ENCODE measurements at regions not wholly inside any gene's neighbourhood (a gene's known extent, or its start where the extent isn't known, plus 50 kb on each side); places are given as distances from the start of the nearest gene placed in this dataset.

- Histone ChIP-seq H3K27me3 (replicated peaks; ENCODE audit: control insufficient read depth, insufficient read depth, low read length, poor library complexity, severe bottlenecking) (no peaks in the 10 kb centered on the region), H3K9me3 (ENCODE audit: control insufficient read depth, low read length) (no peaks in the 10 kb centered on the region), H3K36me3 (ENCODE audit: control insufficient read depth, insufficient read depth, low read length) (no peaks in the 10 kb centered on the region), H3K4me3 (ENCODE audit: insufficient read depth, low read depth, low read length, poor library complexity, severe bottlenecking) (no peak overlapping the region), H3K27ac (ENCODE audit: insufficient read depth, low read length, poor library complexity, severe bottlenecking) (no peak overlapping the region), H3K4me1 (ENCODE audit: control insufficient read depth, insufficient read depth, low read length, poor library complexity, severe bottlenecking) (no peaks in the 10 kb centered on the region)
- no peak for DNase-seq
Measured at GRCh38 chr5:89349246-89349980, 466.4 kb upstream of the MEF2C start.

DNA sequence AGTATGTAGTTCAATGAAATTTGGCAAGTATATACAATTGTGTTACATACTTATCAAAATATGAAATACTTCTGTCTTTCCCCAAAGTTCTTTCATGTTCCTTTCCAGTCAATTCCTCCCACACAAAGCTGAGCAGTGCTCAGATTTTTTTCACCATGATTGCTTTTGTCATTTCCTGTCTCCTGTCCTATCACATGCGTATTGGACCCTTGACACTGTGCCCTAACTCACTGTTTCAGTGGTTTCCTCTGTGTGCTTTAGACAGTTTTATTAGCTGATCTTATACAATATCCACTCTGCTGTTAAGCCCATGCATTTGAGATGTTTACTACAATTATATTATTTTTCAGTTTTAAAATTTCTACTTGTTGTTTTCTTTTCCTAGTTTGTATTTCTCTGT is 463.6 kb upstream of the MEF2C start:
- H3K4me1 ChIP-seq (ENCODE audit: control insufficient read depth, insufficient read depth, low read length, poor library complexity, severe bottlenecking), result no peaks in the 10 kb centered on the region
- H3K27ac ChIP-seq (ENCODE audit: insufficient read depth, low read length, poor library complexity, severe bottlenecking), result no peak overlapping the region
- H3K36me3 ChIP-seq (ENCODE audit: control insufficient read depth, insufficient read depth, low read length), result no peaks in the 10 kb centered on the region
- H3K4me3 ChIP-seq (ENCODE audit: insufficient read depth, low read depth, low read length, poor library complexity, severe bottlenecking), result no peak overlapping the region
- DNase-seq, result no peak
- H3K9me3 ChIP-seq (ENCODE audit: control insufficient read depth, low read length), result no peaks in the 10 kb centered on the region
- H3K27me3 ChIP-seq (replicated peaks; ENCODE audit: control insufficient read depth, insufficient read depth, low read length, poor library complexity, severe bottlenecking), result no peaks in the 10 kb centered on the region

GRCh38 chr5:89343666-89344065 is 460.7 kb upstream of the MEF2C start:
- Histone ChIP-seq H3K27me3 (replicated peaks; ENCODE audit: control insufficient read depth, insufficient read depth, low read length, poor library complexity, severe bottlenecking) (no peaks in the 10 kb centered on the region), H3K27ac (ENCODE audit: insufficient read depth, low read length, poor library complexity, severe bottlenecking) (no peak overlapping the region), H3K4me1 (ENCODE audit: control insufficient read depth, insufficient read depth, low read length, poor library complexity, severe bottlenecking) (no peaks in the 10 kb centered on the region), H3K9me3 (ENCODE audit: control insufficient read depth, low read length) (no peaks in the 10 kb centered on the region), H3K4me3 (ENCODE audit: insufficient read depth, low read depth, low read length, poor library complexity, severe bottlenecking) (no peak overlapping the region), H3K36me3 (ENCODE audit: control insufficient read depth, insufficient read depth, low read length) (no peaks in the 10 kb centered on the region)
- no peak for DNase-seq

- Histone ChIP-seq H3K4me1 (ENCODE audit: control insufficient read depth, insufficient read depth, low read length, poor library complexity, severe bottlenecking) (no peaks in the 10 kb centered on the region), H3K27ac (ENCODE audit: insufficient read depth, low read length, poor library complexity, severe bottlenecking) (no peak overlapping the region), H3K4me3 (ENCODE audit: insufficient read depth, low read depth, low read length, poor library complexity, severe bottlenecking) (no peak overlapping the region), H3K9me3 (ENCODE audit: control insufficient read depth, low read length) (no peaks in the 10 kb centered on the region), H3K36me3 (ENCODE audit: control insufficient read depth, insufficient read depth, low read length) (no peaks in the 10 kb centered on the region), H3K27me3 (replicated peaks; ENCODE audit: control insufficient read depth, insufficient read depth, low read length, poor library complexity, severe bottlenecking) (no peaks in the 10 kb centered on the region)
- DNase-seq, result no peak
Measured at GRCh38 chr5:89342106-89342876, 459.3 kb upstream of the MEF2C start.

GRCh38 chr5:89338935-89339334 is 456.0 kb upstream of the MEF2C start:
- H3K9me3 ChIP-seq (ENCODE audit: control insufficient read depth, low read length), result no peaks in the 10 kb centered on the region
- no peak for DNase-seq
- no peak overlapping the region for H3K27ac ChIP-seq (ENCODE audit: insufficient read depth, low read length, poor library complexity, severe bottlenecking)
- no peaks in the 10 kb centered on the region for H3K27me3 ChIP-seq (replicated peaks; ENCODE audit: control insufficient read depth, insufficient read depth, low read length, poor library complexity, severe bottlenecking)
- H3K36me3 ChIP-seq (ENCODE audit: control insufficient read depth, insufficient read depth, low read length), result no peaks in the 10 kb centered on the region
- no peak overlapping the region for H3K4me3 ChIP-seq (ENCODE audit: insufficient read depth, low read depth, low read length, poor library complexity, severe bottlenecking)
- H3K4me1 ChIP-seq (ENCODE audit: control insufficient read depth, insufficient read depth, low read length, poor library complexity, severe bottlenecking), result no peaks in the 10 kb centered on the region

- no peaks in the 10 kb centered on the region for H3K9me3 ChIP-seq (ENCODE audit: control insufficient read depth, low read length)
- DNase-seq, result no peak
- H3K36me3 ChIP-seq (ENCODE audit: control insufficient read depth, insufficient read depth, low read length), result no peaks in the 10 kb centered on the region
- H3K27me3 ChIP-seq (replicated peaks; ENCODE audit: control insufficient read depth, insufficient read depth, low read length, poor library complexity, severe bottlenecking), result no peaks in the 10 kb centered on the region
- H3K4me3 ChIP-seq (ENCODE audit: insufficient read depth, low read depth, low read length, poor library complexity, severe bottlenecking), result no peak overlapping the region
- no peaks in the 10 kb centered on the region for H3K4me1 ChIP-seq (ENCODE audit: control insufficient read depth, insufficient read depth, low read length, poor library complexity, severe bottlenecking)
- H3K27ac ChIP-seq (ENCODE audit: insufficient read depth, low read length, poor library complexity, severe bottlenecking), result no peak overlapping the region
Measured at GRCh38 chr5:89336111-89336510, 453.1 kb upstream of the MEF2C start.

DNA sequence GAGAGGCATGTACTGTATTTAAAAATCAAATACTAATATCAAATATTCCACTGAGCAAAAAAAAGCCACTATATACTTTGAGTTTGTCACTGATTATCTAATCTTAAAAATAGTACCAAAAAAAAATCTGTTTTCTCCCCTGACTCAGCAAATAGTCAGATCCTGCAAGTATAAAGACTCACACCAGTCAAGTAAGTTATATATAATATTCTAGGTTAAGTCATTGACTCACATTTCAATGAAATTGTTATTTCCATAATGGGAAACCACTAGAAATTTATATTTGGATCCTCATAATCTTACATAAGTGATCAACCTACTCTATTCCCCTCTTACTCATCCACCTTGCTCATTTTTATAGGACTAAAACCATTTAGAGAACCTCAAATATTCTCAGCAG is 447.2 kb upstream of the MEF2C start:
- Histone ChIP-seq H3K36me3 (ENCODE audit: control insufficient read depth, insufficient read depth, low read length) (no peaks in the 10 kb centered on the region), H3K27ac (ENCODE audit: insufficient read depth, low read length, poor library complexity, severe bottlenecking) (no peak overlapping the region), H3K9me3 (ENCODE audit: control insufficient read depth, low read length) (no peaks in the 10 kb centered on the region), H3K27me3 (replicated peaks; ENCODE audit: control insufficient read depth, insufficient read depth, low read length, poor library complexity, severe bottlenecking) (no peaks in the 10 kb centered on the region), H3K4me1 (ENCODE audit: control insufficient read depth, insufficient read depth, low read length, poor library complexity, severe bottlenecking) (no peaks in the 10 kb centered on the region), H3K4me3 (ENCODE audit: insufficient read depth, low read depth, low read length, poor library complexity, severe bottlenecking) (no peak overlapping the region)
- no peak for DNase-seq

DNA sequence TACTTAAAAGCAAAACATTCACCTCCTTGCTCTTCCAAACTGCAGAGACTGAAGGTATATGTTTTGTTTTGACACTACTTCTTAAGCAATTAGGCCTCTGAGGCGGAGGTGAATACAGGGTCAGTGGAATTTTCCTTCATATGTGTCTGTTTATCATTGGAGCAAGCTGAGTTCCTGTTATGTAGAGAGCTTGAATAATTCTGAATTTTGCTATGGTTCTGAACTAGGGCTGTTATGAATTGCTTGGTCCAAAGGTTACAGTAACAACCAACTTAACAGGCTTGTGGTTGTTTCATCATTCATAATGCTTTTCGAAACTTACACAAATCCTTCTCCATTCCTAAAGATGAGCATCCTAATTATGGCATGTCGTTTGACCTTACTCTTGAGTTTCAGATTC is 444.6 kb upstream of the MEF2C start:
- no peaks in the 10 kb centered on the region for H3K9me3 ChIP-seq (ENCODE audit: control insufficient read depth, low read length)
- no peak for DNase-seq
- H3K4me3 ChIP-seq (ENCODE audit: insufficient read depth, low read depth, low read length, poor library complexity, severe bottlenecking), result no peak overlapping the region
- no peaks in the 10 kb centered on the region for H3K36me3 ChIP-seq (ENCODE audit: control insufficient read depth, insufficient read depth, low read length)
- no peak overlapping the region for H3K27ac ChIP-seq (ENCODE audit: insufficient read depth, low read length, poor library complexity, severe bottlenecking)
- H3K4me1 ChIP-seq (ENCODE audit: control insufficient read depth, insufficient read depth, low read length, poor library complexity, severe bottlenecking), result no peaks in the 10 kb centered on the region
- H3K27me3 ChIP-seq (replicated peaks; ENCODE audit: control insufficient read depth, insufficient read depth, low read length, poor library complexity, severe bottlenecking), result no peaks in the 10 kb centered on the region

- DNase-seq, result no peak
- H3K4me1 ChIP-seq (ENCODE audit: control insufficient read depth, insufficient read depth, low read length, poor library complexity, severe bottlenecking), result no peaks in the 10 kb centered on the region
- no peak overlapping the region for H3K27ac ChIP-seq (ENCODE audit: insufficient read depth, low read length, poor library complexity, severe bottlenecking)
- no peaks in the 10 kb centered on the region for H3K9me3 ChIP-seq (ENCODE audit: control insufficient read depth, low read length)
- H3K36me3 ChIP-seq (ENCODE audit: control insufficient read depth, insufficient read depth, low read length), result no peaks in the 10 kb centered on the region
- H3K4me3 ChIP-seq (ENCODE audit: insufficient read depth, low read depth, low read length, poor library complexity, severe bottlenecking), result no peak overlapping the region
- no peaks in the 10 kb centered on the region for H3K27me3 ChIP-seq (replicated peaks; ENCODE audit: control insufficient read depth, insufficient read depth, low read length, poor library complexity, severe bottlenecking)
Measured at GRCh38 chr5:89324990-89325389, 442.0 kb upstream of the MEF2C start.

DNA sequence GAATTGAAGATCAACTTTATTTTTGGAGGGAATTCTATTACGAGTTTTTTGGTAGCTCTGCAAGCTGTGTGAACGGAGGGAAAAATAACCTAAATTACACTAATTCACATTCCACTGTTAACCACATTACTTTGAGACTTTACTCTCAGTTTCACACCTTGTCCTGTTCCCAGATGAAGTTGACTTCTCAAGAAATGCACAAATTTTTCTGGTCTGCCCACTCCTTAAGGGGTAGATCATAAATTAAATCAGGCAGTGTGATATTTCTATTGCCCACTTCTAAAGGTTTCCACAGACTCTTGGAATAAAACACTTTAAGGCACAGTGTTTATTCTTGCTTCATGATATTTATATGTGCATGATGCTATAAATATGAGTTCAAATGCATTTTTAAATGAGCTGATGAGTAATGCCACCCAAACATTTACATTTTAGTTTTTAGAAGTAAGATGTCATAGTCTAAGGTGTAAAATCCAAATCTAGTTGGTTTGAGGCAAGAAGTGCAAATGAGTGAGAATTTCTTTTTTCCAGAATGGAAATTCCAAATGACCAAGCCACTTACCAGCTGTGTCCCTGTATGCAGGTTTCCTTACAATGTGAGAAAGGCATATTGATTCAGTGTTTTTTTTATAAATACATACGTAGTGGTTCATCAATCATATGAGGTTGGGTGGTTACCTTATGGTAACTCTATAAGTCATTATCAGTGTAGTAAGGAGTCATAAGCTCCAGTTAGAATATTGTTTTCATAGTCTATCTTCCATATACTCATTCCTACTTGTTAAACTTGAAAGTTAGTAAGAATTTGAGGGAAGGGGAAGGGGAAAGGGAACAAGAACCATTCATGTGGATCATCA is 437.7 kb upstream of the MEF2C start:
- no peak for DNase-seq
- Histone ChIP-seq H3K27ac (ENCODE audit: insufficient read depth, low read length, poor library complexity, severe bottlenecking) (no peak overlapping the region), H3K27me3 (replicated peaks; ENCODE audit: control insufficient read depth, insufficient read depth, low read length, poor library complexity, severe bottlenecking) (no peaks in the 10 kb centered on the region), H3K36me3 (ENCODE audit: control insufficient read depth, insufficient read depth, low read length) (no peaks in the 10 kb centered on the region), H3K9me3 (ENCODE audit: control insufficient read depth, low read length) (no peaks in the 10 kb centered on the region), H3K4me3 (ENCODE audit: insufficient read depth, low read depth, low read length, poor library complexity, severe bottlenecking) (no peak overlapping the region), H3K4me1 (ENCODE audit: control insufficient read depth, insufficient read depth, low read length, poor library complexity, severe bottlenecking) (no peaks in the 10 kb centered on the region)

Measured in effector memory CD4-positive, alpha-beta T cell (primary cell).